Liver (tissue), 8 donors: ENCODE measurements at regions not wholly inside any gene's neighbourhood (a gene's known extent, or its start where the extent isn't known, plus 50 kb on each side); places are given as distances from the start of the nearest gene placed in this dataset.

Source experiments
- DNase-seq: peaks from one replicate; pipeline ENCODE4 v3.0.0-alpha.2; 2017; ENCODE audit warnings: low spot score
- H3K27ac ChIP-seq, 2 donors: one replicate each; pipeline ENCODE4 v1.7.0; 2013; ENCODE audit warnings: inconsistent platforms in 2 of 2, low read length in 2 of 2, control low read depth in 1 of 2, low read depth in 1 of 2, mild to moderate bottlenecking in 1 of 2
- H3K27me3 ChIP-seq, 4 donors: one replicate each; pipeline versions ENCODE4 v1.6.1 to v1.7.0; 2013; ENCODE audit warnings: low read length in 3 of 4, inconsistent platforms in 1 of 4, mild to moderate bottlenecking in 1 of 4, moderate library complexity in 1 of 4; ENCODE audit not compliant: control insufficient read depth in 4 of 4, insufficient read depth in 4 of 4
- H3K36me3 ChIP-seq, 4 donors: one replicate each; pipeline versions ENCODE4 v1.6.1 to v1.7.0; 2013; ENCODE audit warnings: low read length in 3 of 4, mild to moderate bottlenecking in 3 of 4, low read depth in 1 of 4, moderate library complexity in 1 of 4; ENCODE audit not compliant: control insufficient read depth in 4 of 4, insufficient read depth in 3 of 4
- H3K4me1 ChIP-seq, 4 donors: one replicate each; pipeline versions ENCODE4 v1.6.1 to v1.7.0; 2013; ENCODE audit warnings: low read length in 3 of 4, mild to moderate bottlenecking in 3 of 4, moderate library complexity in 1 of 4; ENCODE audit not compliant: control insufficient read depth in 4 of 4, insufficient read depth in 4 of 4
- H3K4me3 ChIP-seq, 3 donors: one replicate each; pipeline versions ENCODE4 v1.6.1 to v1.7.0; 2013; ENCODE audit warnings: low read length in 3 of 3, control low read depth in 1 of 3, low read depth in 1 of 3, mild to moderate bottlenecking in 1 of 3
- H3K9ac ChIP-seq, 2 donors: one replicate each; pipeline ENCODE4 v1.7.0; 2013; ENCODE audit warnings: low read length in 2 of 2, mild to moderate bottlenecking in 2 of 2, moderate library complexity in 2 of 2, control low read depth in 1 of 2, low read depth in 1 of 2
- H3K9me3 ChIP-seq, 4 donors: one replicate each; pipeline versions ENCODE4 v1.6.1 to v1.7.0; 2013; ENCODE audit warnings: low read length in 3 of 4; ENCODE audit not compliant: control insufficient read depth in 4 of 4
- ATF3 ChIP-seq: IDR thresholded peaks from 2 replicates; pipeline ENCODE4 v1.6.1; 2016; ENCODE audit warnings: antibody characterized with exemption
- CTCF ChIP-seq: fragments of 150-350 bp; IDR thresholded peaks from 2 replicates; pipeline ENCODE4 v1.5.1; 2017; ENCODE audit warnings: improper control_type of control experiment, low read depth, low read length; ENCODE audit not compliant: missing input control
- EGR1 ChIP-seq, 2 donors: IDR thresholded peaks; 2 replicates each; pipeline ENCODE4 v1.6.1; 2016 to 2018; ENCODE audit warnings: antibody characterized with exemption in 2 of 2, low read depth in 2 of 2
- FOXA1 ChIP-seq: IDR thresholded peaks from 2 replicates; pipeline ENCODE4 v1.6.1; 2016; ENCODE audit warnings: antibody characterized with exemption
- FOXA2 ChIP-seq: IDR thresholded peaks from 2 replicates; pipeline ENCODE4 v1.6.1; 2016; ENCODE audit warnings: antibody characterized with exemption
- GABPA ChIP-seq, 2 donors: IDR thresholded peaks in 1 of 2; conservative IDR thresholded peaks in 1 of 2; 2 replicates each; pipeline ENCODE4 v1.6.1; 2016; ENCODE audit warnings: antibody characterized with exemption in 2 of 2, mild to moderate bottlenecking in 1 of 2, moderate library complexity in 1 of 2
- HNF4A ChIP-seq, 2 donors: conservative IDR thresholded peaks; 2 replicates each; pipeline ENCODE4 v1.6.1; 2016; ENCODE audit warnings: antibody characterized with exemption in 2 of 2, mild to moderate bottlenecking in 2 of 2
- HNF4G ChIP-seq: IDR thresholded peaks from 2 replicates; pipeline ENCODE4 v1.6.1; 2016; ENCODE audit warnings: antibody characterized with exemption
- MAX ChIP-seq: IDR thresholded peaks from 2 replicates; pipeline ENCODE4 v1.6.1; 2016; ENCODE audit warnings: antibody characterized with exemption
- NR2F2 ChIP-seq: IDR thresholded peaks from 2 replicates; pipeline ENCODE4 v1.6.1; 2016; ENCODE audit warnings: antibody characterized with exemption
- RAD21 ChIP-seq, 2 donors: IDR thresholded peaks; 2 replicates each; pipeline ENCODE4 v1.6.1; 2016; ENCODE audit warnings: antibody characterized with exemption in 2 of 2, mild to moderate bottlenecking in 2 of 2
- REST ChIP-seq: IDR thresholded peaks from 2 replicates; pipeline ENCODE4 v1.6.1; 2016; ENCODE audit warnings: antibody characterized with exemption, mild to moderate bottlenecking
- RXRA ChIP-seq, 2 donors: IDR thresholded peaks; 2 replicates each; pipeline ENCODE4 v1.6.1; 2017 to 2018; ENCODE audit warnings: antibody characterized with exemption in 2 of 2, mild to moderate bottlenecking in 1 of 2
- SP1 ChIP-seq: IDR thresholded peaks from 2 replicates; pipeline ENCODE4 v1.6.1; 2018; ENCODE audit warnings: antibody characterized with exemption, mild to moderate bottlenecking
- TAF1 ChIP-seq: conservative IDR thresholded peaks from 2 replicates; pipeline ENCODE4 v1.6.1; 2016; ENCODE audit warnings: antibody characterized with exemption, mild to moderate bottlenecking
- YY1 ChIP-seq: IDR thresholded peaks from 2 replicates; pipeline ENCODE4 v1.6.1; 2016; ENCODE audit warnings: antibody characterized with exemption, mild to moderate bottlenecking
- ZBTB33 ChIP-seq: IDR thresholded peaks from 2 replicates; pipeline ENCODE4 v1.6.1; 2016; ENCODE audit warnings: antibody characterized with exemption
- WGBS: extraction: QIAGEN DNeasy Blood & Tissue Kit; methylation state at CpG from one replicate; pipeline ENCODE4 v1.1.7; 2013; 5-methylcytosine and 5-hydroxymethylcytosine counted together
- donor health status: healthy.
- donor health status: healthy.
- donor health status: healthy.
- donor health status: healthy.
- donor health status: healthy.

GRCh38 chr14:58987591-58987990, 200.9 kb upstream of the DAAM1 start (continued):
- TF ChIP-seq CTCF (no peak), ATF3 (no peak), NR2F2 (no peak), HNF4G (no peak)

- no peak for TF ChIP-seq TAF1
- no peak for TF ChIP-seq EGR1 (IDR thresholded peaks at IDR 0.05; ENCODE audit: low read depth in 2 of 2)
- no peak for TF ChIP-seq HNF4A (conservative IDR thresholded peaks at IDR 0.05)
- no peak for TF ChIP-seq CTCF
- TF ChIP-seq ATF3 = no peak
- no peak for TF ChIP-seq FOXA2
- no peak for TF ChIP-seq FOXA1
These were observed 195.5 kb upstream of the DAAM1 start for GRCh38 chr14:58992935-58993334.

GRCh38 chr14:58994130-58994529, 194.3 kb upstream of the DAAM1 start:
- H3K9me3 ChIP-seq = no peaks in the 10 kb centered on the region
- H3K4me1 ChIP-seq = no peaks in the 10 kb centered on the region
- WGBS = 38% methylated on average over 1 of the region's 1 CpG
- TF ChIP-seq HNF4A (conservative IDR thresholded peaks at IDR 0.05) (no peak), RAD21 (IDR thresholded peaks at IDR 0.05) (no peak), CTCF (no peak), GABPA (IDR thresholded peaks at IDR 0.05 in 1 of 2, conservative IDR thresholded peaks at IDR 0.05 in 1 of 2) (no peak), ZBTB33 (no peak), YY1 (no peak), FOXA2 (no peak), RXRA (IDR thresholded peaks at IDR 0.05) (no peak), EGR1 (IDR thresholded peaks at IDR 0.05; ENCODE audit: low read depth in 2 of 2) (no peak), TAF1 (no peak), FOXA1 (no peak), MAX (no peak), NR2F2 (no peak), REST (no peak), SP1 (no peak)
- no peaks in the 10 kb centered on the region for H3K36me3 ChIP-seq
- peaks cover 0 to 4% (median 0%) of the 10 kb centered on the region in 4 donors for H3K27me3 ChIP-seq
- H3K4me3 ChIP-seq = no peak overlapping the region
- H3K9ac ChIP-seq = no peak overlapping the region
- H3K27ac ChIP-seq = no peak overlapping the region
- DNase-seq = no peak

More at GRCh38 chr14:58992935-58993334, 195.5 kb upstream of the DAAM1 start:
- no peak overlapping the region for H3K27ac ChIP-seq
- peaks cover 0 to 4% (median 0%) of the 10 kb centered on the region in 4 donors for H3K27me3 ChIP-seq
- H3K36me3 ChIP-seq = no peaks in the 10 kb centered on the region
- H3K9me3 ChIP-seq = no peaks in the 10 kb centered on the region
- WGBS = 60% methylated on average over 1 of the region's 1 CpG
- no peak overlapping the region for H3K4me3 ChIP-seq
- H3K9ac ChIP-seq = no peak overlapping the region
- no peaks in the 10 kb centered on the region for H3K4me1 ChIP-seq
- no peak for DNase-seq
